Putamen (tissue), 1 donor: ENCODE measurements at regions not wholly inside any gene's neighbourhood (a gene's known extent, or its start where the extent isn't known, plus 50 kb on each side); places are given as distances from the start of the nearest gene placed in this dataset.
"Not testable (repeated sequence)": the region's sequence is repeated elsewhere in the genome, so short reads cannot be mapped to it uniquely, and the experiment has no call there.

Experiments
- DNase-seq: peaks from one replicate; pipeline ENCODE4 v3.0.0-alpha.2; 2016; ENCODE audit warnings: low spot score

DNA sequence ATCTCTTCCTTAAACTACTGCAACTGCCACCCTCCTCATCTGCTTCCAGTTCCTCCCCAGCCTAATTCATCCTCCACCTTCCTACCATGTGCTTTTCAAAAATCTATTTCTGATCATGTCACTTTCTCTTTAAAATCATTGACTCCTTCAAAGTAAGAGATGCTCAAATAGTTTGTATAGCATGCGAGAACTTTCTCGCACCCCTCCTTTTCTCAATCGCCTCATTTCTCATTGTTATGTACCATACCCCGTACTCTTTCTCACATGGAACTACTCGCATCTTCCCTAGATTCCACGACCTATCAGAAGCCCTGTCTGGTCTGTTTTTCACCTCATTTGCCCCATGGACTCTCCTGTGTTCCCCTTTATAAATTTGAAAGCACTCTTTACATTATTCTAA lies 238.2 kb downstream of the NRIP1 start:
- DNase-seq: no peak

DNA sequence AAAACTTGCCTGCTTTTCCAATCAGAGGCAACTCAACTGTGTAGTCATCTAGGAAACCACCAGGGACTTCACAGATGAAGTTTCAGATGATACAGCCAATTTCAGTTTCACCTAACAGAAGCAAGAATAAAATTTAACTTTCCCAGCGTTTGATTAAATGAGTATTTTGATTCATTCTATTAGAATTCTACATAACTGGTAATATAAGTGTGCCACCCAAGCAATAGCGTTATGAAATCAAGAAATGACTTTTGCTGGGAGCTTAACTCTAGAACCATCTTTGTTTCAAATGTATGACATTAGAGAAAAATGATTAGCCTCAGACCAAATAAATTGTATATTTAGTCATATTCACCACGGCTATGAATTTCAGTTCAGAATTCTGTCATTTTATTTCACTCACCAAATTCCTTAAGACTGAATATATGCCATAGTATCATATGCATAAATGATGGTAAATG lies 239.3 kb downstream of the NRIP1 start:
- no peak for DNase-seq

DNA sequence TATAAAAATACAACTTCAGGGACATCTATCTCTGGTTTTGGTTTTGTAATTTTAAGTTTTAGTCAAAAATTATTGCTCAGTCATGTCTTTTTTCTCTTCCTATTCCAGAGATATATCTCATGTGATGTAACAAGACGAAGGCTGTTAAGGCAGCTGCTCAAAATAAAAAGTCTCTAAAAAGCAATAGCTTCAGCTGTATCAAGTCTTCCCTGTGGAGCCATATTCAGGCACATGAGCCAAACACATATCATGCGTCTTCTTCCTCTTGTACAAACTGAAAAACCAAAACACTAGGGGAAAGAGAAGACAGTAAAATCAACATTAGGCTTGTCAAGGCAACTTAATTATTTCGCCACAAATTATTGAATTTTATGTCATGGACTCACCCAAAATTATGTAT lies 240.7 kb downstream of the NRIP1 start:
- DNase-seq: no peak

DNA sequence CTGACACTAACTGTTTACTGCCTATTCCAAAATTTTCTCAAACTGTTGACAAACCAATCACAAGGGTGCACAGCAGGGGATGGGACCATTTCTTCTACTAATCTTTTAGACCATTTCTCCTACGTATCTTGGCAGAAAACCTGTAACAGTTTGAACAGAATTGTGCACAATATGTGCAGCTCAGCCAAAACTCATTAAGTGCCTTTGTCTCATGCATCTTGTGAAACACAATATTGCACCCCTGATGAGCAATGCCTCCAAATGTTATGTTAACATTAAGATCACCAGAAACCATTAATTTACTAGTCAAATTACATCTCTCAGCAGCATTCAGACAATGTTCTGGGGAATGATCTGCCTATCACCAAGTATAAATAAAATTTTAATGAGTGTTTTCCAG lies 247.5 kb downstream of the NRIP1 start:
- no peak for DNase-seq

DNA sequence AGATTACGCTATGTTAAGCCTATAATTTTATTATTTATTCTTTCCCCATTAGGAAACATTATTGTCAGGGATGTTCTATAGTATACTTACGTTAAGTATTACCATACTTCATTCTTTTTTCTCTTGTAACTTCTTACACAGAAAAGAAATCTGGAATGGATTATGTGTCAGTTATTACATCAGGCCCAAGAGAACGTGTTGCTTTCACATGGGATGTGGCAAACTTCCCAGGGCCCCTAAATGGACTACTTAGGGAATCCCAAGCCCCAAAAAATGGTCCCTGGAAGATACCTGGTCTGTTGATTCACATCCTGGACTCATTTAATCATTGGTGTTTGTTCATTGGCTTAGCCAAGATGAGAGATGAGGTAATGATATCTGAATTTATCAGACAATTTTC lies 249.8 kb downstream of the NRIP1 start:
- no peak for DNase-seq

DNA sequence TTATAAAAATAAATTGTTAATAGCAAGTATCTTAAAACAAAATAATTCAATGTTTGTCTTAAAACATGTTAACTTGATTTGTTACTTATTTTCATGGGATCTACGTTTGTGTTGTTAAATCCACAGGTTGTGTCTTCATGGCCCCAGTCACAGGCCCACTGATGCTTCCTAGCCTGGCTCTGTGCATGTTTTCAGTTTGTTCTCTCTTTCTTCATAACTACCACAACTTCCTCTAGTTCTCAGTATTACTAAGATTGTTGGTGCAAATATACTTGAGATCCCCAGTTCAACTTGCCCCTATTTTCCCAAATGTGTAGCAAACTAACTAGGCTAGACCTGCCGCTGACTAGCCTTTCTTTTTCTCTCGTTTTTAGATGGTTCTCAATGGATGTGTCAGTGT lies 250.5 kb downstream of the NRIP1 start:
- DNase-seq: no peak

DNA sequence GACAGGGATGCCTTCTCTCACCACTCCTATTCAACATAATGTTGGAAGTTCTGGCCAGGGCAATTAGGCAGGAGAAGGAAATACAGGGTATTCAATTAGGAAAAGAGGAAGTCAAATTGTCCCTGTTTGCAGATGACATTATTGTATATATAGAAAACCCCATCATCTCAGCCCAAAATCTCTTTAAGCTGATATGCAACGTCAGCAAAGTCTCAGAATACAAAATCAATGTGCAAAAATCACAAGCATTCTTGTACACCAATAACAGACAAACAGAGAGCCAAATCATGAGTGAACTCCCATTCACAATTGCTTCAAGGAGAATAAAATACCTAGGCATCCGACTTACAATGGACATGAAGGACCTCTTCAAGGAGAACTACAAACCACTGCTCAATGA lies 258.1 kb upstream of the SAMSN1 start:
- DNase-seq: not testable (repeated sequence)

DNA sequence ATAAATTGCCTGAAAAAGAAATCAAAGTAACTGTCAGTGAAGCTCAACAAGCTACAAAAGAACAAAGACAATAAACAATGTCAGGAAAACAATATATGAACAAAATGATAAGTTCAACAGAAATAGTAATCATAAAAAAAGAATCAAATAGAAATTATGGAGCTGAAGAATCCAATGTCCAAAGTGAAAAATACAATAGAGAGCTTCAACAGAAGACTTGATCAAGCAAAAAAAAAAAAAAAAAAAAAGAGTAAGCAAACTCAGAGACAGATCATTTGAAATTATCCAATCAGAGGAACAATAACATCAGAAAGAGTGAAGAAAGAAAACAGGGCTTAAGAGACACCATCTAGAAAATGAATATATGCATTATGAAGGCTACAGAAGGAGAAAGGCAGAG lies 251.4 kb upstream of the SAMSN1 start:
- DNase-seq: no peak

DNA sequence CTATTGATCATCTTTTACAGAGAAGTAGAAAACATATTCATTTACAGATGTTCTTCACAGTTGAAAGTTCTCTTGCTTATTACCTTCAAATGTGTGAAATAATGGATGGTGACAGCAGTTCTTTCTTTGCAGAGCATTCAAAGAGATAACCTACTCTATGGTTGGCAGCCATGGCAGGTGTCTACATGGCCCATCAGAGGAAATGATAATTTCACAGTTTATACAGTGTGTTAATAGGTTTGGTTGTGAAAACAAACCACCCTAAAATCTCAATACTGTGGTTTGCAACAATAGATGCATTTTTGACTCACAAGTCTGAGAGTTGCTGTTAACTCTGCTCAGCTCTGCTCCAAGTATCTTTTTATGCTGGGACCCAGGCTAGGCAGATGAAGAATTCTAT lies 241.2 kb upstream of the SAMSN1 start:
- DNase-seq: no peak

DNA sequence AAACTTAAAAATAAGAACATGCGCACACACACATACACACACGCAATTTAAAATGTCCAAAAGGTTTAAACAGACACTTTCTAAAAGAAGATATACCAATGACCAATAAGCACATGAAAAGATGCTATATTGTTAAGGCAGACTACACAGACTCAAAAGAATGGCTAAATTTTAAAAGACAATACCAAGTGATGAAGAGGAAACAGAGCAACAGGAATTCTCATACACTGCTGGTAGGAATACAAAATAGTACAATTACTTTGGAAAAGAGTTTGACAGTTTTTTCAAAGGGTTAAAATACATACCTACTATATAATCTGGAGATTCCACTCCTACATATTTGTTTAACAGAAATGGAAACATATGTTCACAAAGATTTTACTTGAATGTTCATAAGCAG lies 239.6 kb upstream of the SAMSN1 start:
- DNase-seq: no peak

DNA sequence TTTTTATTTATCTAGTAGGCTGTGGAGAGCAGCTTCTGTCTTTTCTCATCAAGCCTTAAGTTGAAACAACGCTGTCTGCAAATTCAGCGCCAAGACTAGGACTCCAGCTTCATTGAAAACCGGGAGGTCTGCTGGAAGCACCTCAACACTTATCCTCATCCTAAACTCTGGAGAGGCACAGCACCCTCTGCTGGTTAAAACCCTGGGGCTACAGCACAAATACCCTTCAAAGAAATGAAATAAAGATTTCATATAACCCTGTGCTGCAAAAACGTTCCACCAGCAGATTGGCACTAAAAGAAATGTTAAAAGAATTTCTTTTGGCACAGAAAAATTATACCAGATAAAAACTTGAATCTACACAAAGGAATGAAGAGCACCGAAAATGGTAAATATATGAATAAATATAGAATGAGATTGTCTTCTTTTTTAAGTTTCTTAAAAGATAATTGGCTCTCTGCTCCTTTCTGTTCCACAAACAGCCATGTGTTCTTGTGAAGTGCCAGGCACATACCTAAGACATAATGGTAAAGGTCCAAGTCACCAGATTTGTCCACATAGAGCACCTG lies 227.7 kb upstream of the SAMSN1 start:
- peak; percentile 1 for DNase-seq

DNA sequence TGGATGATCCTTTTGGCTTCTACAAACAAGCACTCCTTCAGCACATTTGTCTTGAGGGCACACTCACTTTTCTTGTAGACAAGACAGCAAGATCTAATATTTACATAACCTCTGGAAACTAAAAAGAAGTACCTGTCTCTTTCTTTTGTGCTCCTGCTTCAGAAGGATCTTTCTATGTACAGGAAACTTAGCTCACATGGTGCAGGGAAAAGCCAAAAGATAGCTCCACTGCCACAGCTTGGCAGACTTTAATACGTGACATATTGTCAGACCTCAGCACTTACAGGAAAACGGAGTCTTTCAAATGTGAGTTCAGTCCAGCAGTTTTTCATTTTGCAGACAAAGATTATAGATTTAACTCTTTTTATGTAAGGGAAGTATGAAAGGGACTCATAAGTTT lies 225.5 kb upstream of the SAMSN1 start:
- DNase-seq: peak; percentile 0

DNA sequence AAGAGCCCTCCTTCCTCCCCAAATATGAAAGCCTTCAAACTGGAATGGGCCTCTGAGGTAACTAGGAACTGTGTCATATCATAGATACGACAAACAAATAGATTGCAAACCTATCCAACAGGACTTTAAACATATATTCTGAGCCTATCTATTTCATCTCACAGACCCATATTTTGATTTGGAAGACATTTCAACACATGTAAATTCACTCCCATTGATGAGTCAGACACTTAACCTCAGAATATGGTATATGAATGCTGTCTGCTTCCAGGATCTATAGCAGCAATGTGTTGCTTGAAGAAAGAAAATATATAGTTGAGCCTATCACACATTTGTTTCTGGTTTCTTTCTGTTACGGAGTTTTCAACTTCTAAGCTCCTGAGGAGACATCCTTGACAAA lies 221.9 kb upstream of the SAMSN1 start:
- no peak for DNase-seq

DNA sequence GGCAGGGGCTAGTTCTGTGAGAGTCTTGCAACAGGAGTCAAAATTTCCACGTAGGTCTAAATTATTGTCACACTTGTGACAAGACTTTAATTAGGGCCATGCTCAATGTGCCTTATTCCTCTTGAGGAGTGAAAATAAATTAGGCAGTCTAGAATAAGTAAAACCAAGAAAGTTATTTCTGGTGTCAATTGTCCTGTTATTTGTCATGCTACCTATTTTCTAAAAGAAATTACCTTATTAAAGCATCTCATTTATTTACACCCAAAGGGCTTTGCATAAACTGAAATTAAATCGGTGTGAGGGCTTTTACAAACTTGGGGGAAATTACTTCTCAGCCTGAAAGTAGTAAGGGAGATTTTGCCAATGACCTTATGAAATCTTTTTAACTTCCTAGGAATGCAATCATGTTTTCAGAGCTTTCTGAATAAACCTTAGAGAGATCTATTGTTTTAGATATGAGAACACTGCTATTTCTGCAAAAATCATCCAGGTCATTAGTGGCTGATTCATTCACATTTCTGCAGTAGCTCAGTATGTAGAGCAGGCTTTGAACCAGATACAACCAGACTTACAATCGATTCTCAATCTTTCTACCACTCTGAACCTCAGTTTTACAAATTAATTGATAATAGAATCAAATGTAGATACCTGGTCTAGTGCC lies 221.2 kb upstream of the SAMSN1 start:
- DNase-seq: no peak

DNA sequence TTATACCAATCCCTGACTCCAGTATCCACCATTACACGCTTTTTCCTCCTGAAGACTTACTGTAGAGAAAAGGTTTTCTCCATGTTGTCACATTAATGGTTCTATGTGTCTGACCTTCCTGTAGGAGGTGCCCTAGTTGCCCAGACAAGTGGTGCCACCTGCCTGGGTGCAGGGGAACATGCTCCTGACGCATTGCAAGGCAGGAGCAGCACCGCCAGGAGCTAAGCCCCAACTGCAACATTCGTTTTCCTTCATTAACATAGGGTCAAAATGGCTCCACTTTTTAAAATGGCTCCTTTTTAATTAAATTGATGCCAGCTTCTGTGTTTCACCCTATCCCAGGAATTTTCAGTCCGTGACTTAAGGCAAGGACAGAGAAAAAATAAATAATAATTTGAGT lies 220.1 kb upstream of the SAMSN1 start:
- no peak for DNase-seq

DNA sequence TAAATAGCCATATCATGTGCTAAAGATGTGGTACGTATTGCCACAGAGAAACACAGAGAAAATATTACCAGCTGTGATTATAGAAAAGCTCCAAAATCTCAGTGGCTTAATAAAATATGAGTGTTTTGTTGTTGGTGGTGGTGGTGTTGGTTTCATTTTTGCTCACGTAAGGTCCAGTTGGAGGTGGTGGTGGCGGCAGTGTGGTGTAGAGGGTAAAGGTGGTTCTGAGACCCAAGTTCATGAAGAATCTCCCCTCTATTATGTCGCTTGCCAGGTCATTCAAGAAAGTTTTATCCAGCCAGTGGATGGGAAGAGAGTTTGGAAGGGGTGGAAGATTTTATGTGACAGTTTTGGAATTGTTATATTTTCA lies 217.6 kb upstream of the SAMSN1 start:
- no peak for DNase-seq

DNA sequence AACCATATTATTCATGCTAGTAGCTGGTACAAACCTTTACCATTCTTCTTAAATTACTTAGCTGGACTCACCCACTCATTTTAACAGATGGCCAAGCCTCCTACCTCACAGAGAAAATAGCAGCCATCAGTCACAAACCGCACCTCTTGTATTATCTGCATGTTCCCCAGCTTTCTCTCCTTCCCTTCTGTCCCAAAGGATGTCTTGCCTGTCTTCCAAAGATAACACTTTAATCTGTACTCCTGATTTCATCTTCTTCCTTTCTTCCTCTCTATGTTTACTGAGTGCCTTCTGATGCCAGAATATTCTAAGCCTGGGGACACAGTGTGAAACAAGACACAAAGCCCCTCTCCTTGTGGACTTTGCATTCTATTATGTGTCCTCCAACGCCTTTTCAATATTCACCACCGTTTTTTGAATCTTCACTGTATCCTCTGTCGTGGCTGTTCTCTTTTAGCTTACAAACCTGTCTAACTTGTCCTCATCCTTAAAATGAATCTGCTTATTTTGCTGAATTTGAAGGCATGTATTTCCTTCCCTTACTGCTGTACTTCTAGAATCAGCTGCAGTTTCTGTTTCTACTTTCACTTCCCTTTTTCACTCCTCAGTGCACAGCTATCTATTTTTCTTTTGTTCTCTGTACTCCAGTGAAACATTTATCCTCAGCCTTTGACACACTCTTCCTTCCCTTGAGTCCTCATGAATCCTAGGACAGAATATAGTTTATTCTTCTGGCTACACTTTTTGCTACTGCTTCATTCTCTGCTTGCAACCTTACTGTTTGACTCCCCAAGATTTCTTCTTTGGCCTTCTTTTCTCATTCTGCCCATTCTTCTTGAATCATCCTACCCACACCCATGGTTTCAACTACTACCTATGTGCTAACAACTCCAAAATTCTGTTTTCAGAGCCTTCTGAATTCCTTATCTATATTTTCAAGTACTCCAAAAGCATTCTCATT lies 216.9 kb upstream of the SAMSN1 start:
- peak; percentile 31 for DNase-seq

DNA sequence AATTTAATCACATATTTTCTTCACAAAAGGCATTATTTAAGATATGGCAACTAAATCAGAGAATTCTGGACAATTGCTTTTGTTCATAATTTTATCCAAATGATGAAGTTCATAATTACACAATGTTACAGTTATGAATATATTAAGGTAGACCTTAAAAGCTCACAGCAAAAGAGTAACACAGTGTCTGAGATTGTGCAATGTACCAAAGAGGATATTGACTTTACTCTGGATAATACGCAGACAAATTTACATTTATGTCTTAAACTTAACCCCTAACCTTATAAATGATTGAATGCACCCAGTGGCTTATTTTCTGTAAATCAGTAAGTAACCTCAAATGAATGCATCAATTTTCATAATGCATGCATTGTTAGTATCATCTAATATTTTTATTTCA lies 216.2 kb upstream of the SAMSN1 start:
- DNase-seq: no peak

DNA sequence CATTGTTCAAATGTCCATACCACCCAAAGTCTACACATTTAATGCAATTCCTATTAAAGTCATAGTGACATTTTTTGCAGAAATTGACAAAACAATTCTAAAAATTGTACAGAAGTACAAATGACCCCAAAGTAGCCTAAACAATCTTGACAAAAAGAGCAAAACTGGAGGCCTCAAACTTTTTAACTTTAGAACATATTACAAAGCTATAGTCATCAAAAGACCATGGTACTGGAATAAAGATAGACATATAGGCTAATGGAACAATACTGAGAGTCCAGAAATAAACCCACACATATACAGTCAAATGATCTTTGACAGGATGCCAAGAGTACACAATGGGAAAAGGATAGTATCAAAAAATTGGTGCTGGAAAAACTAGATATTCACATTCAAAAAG lies 213.2 kb upstream of the SAMSN1 start:
- DNase-seq: no peak

DNA sequence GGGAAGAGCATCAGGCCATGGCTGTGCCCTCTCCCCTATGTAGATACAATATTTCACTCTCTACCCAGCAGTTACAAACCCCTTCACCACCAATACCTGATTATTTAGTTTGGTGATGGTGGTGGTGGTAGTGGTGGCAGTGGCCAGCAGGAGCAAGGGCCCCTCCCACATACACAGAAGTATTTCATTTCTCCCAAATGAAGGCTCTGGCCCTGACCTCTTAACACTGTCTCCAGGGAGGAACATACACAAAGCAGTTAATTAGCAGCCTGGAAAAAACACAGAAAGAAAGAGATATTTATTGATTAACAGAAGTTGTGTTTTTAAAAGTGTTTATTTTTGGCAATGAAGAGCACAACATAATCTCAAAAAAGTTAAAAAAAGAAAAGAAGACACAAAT lies 212.7 kb upstream of the SAMSN1 start:
- no peak for DNase-seq

DNA sequence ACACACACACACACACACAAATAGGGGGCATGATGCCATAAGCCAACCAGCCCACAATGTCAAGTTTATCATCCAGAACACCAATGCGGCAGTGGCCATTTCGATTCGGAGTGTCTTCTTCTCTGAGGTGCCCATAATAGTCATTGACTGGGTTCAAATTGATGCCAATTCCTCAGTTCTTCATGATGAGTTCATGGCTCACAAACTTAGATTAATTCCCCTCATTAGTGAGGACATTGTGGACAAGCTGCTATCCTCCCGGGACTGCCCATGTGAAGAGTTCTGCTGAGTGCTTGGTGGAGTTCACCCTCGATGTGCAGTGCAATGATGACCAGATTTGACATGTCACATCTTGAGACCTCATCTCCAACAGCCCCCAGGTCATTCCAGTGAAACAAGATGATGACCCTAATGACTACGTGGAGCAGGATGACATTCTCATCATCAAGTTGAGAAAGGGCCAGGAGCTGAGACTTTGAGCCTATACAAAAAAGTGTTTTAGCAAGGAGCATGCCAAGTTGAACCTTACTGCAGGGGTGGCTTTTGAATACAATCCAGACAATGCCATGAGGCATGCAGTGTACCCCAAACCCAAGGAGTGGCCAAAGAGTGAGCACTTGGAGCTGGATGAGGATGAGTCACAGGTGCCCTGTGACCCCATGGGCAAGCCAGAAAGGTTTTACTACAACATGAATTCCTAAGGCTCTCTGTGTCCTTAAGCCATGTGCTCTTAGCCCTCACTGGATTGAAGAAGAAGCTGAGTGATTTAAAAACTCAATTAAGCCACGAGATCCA lies 211.6 kb upstream of the SAMSN1 start:
- DNase-seq: no peak

DNA sequence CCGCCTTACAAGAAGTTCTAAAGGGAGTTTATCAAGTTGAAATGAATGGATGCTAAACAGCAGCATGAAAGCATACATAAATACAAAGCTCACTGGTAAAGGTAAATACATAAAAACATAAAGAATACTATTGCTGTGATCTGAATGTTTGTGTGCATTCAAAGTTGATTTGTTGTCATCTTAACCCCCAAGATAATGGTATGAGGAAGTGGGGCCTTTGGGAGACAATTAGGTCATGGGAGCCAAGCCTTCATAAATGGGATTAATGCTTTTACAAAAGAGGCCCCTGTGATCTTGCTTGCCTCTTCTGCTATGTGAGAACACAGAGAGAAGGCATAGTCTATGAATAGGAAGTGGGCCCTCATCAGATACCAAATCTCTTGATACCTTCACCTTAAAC lies 209.0 kb upstream of the SAMSN1 start:
- no peak for DNase-seq
